GM13977 (cell line): ENCODE measurements at regions not wholly inside any gene's neighbourhood (a gene's known extent, or its start where the extent isn't known, plus 50 kb on each side); places are given as distances from the start of the nearest gene placed in this dataset.

Source experiments
- DNase-seq: peaks from one replicate; pipeline ENCODE4 v3.0.0; 2012; ENCODE audit warnings: low spot score
- in situ Hi-C: fragments of 300-500 bp; cut with MboI; formaldehyde crosslinking; loops from one replicate; pipeline ENCODE4 v1.12.0; 2022; ENCODE audit warnings: low sequenced_read_pairs, low pct_unique_long_range_greater_than_20kb, mixed read lengths, inconsistent platforms; ENCODE audit not compliant: unreplicated experiment
- TF ChIP-seq, protein P1 (sequence below): IDR thresholded peaks from 2 replicates; pipeline ENCODE4 v1.5.1; 2012; ENCODE audit warnings: mild to moderate bottlenecking, control low read depth; ENCODE audit not compliant: insufficient read depth; ENCODE audit errors: extremely low read depth, missing control alignments

DNA sequence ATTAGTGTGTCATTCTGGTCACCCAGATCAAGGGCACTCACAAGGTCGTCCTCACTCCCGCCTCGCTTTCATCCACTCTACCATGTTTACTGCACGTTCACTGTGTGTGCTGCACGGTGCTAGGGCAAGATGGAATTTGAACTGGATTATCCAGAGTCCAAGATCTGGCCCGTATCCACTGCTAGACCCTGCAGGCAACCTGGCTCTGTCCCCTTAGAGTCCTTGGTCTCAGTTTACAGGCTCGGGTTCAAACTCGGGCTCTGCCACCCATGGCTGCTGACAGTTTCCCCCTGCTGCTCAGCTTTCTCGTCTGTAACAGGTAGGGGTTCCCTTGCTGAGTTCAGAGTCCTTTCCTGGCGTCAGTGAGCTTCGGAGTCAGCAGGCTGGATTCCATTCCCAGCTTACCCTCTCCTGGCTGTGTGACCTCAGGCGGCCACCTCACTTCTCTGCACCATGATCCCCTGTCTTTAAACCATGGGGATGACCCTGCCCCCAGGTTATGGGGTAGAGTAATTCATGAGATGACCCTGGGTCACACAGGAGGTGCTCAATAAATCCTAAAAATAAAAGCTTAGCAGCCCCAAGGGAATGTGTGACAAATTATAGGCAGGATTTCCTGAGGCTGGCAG lies 79.6 kb upstream of the SLC6A6 start:
- TF ChIP-seq, protein P1, sequence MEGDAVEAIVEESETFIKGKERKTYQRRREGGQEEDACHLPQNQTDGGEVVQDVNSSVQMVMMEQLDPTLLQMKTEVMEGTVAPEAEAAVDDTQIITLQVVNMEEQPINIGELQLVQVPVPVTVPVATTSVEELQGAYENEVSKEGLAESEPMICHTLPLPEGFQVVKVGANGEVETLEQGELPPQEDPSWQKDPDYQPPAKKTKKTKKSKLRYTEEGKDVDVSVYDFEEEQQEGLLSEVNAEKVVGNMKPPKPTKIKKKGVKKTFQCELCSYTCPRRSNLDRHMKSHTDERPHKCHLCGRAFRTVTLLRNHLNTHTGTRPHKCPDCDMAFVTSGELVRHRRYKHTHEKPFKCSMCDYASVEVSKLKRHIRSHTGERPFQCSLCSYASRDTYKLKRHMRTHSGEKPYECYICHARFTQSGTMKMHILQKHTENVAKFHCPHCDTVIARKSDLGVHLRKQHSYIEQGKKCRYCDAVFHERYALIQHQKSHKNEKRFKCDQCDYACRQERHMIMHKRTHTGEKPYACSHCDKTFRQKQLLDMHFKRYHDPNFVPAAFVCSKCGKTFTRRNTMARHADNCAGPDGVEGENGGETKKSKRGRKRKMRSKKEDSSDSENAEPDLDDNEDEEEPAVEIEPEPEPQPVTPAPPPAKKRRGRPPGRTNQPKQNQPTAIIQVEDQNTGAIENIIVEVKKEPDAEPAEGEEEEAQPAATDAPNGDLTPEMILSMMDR = no peak
- in situ Hi-C loops = no loop called here
- no peak for DNase-seq

DNA sequence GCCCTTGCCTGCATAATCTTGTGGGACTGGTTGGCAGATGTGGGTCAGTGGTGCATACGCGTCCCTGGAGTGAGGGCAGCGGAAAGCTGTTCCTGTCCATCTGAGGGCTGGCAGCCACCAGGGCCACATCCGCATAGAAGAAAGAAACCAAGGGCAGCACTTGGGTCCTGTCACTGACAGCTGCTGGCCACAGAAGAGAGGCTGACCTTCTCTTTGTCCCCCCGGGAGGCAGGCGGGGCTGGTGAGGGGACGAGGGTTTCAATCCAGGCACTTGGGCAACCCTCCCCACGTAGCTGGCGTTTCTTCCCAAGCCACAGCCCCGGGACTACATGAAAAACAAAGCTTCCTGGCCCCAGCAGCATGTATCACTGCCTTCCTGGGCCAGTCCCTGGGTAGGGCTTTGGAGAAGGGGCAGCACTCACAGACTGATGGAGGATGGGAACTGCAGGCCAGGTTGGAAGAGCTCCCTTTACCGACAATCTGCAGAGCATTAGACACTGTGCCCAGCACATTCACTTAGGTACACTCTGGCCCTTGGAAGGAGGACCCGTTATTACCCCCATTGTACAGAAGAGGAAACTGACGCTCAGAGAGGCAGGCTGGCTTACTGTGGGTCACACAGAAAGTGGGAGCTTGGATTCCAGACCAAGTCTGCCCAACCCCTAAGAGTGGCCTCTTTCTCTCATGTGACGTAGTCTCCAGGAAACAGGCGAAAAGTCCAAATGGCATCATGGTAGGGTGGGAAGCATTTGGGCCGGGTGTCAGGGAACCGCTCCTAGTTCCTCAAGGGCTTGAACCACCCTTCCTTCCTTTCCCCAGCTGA lies 78.8 kb upstream of the SLC6A6 start:
- TF ChIP-seq, protein P1 = no peak
- in situ Hi-C loops = no loop called here
- DNase-seq = no peak

DNA sequence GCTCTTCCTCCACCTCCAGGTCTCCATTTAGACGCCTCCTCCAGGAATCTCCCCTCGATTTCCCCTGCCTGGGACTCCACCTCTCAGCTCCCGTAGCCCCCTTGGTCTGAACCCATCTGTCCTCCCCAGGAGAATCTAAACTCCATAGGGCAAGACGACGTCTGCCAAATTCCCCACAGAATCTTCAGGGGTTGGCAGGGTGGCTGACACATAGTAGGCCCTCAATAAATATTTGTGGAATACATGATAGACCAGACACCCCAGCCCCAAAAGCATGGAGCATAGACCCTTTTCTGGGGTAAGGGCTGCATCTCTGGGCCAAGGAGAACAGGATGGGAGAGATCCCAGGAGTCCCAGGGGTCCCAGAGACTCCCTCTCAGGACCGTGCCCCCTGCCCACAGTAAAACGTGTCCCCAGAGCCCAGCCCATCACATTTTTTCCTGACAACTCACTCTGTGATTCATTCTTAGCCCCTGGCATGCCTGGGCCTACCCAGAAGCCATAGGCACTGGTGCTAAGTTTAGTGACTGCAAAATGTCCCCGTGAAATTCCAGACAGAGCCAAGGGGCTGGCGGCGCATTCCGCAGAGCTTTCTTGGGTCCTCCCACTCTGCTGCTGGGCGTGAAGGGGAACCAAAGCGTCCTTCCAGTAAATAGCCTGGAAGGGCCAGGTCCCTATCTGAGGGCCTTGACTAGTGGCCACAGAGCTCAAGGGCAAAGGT lies 78.0 kb upstream of the SLC6A6 start:
- DNase-seq = no peak
- TF ChIP-seq, protein P1 = no peak

DNA sequence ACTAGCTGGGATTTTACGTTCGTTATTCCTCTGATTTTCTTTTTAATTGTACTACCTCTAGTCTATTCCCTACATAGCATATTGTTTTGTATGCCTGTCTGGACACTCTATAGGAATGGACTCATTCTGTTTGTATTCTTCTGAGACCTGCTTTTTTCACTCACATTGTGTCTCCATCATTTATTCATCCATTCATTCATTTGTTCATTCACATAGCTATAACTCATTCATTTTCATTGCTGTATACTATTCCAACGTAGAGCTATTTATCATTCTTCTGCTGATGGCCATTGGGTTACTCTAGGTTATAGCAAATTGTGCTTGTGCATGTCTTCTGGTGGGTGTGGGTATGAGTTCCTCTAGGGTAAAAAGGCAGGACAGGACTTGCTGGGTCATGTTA lies 74.0 kb upstream of the SLC6A6 start:
- TF ChIP-seq, protein P1 = no peak
- in situ Hi-C loops = no loop called here
- no peak for DNase-seq

More for the DNA sequence above, 78.0 kb upstream of the SLC6A6 start:
- in situ Hi-C loops = no loop called here

DNA sequence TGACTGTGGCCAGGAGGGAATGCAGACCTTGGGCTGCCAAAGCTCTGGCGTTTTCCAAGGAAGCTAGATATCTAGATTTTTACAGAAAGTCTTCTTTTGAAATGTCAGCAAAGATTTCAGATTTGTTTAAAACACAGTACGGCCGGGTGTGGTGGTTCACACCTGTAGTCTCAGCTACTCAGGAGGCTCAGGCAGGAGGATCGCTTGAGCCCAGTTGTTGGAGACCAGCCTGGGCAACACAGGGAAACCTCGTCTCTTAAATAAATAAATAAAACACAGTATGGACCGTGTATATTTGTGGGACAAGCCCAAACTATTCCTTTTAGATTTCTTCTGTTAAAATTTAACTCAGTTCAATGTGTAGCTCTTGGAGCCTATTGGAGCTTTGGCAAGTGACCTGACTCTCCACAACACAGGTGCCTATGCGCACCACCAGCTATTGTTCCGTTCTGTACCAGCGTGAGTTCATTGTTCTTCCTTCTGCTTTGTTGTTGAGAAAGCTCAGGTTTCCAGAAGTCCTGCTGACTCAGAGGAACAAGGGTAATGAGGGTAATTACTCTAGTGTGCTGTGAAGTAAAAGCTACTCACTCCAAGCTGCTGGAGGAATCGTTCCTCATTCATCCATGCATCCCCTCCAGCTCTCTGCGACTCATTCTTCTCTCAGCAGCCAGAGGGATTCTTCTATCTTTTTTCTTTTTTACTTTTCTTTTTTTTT lies 73.1 kb upstream of the SLC6A6 start:
- in situ Hi-C loops = no loop called here
- no peak for DNase-seq
- TF ChIP-seq, protein P1 = no peak

DNA sequence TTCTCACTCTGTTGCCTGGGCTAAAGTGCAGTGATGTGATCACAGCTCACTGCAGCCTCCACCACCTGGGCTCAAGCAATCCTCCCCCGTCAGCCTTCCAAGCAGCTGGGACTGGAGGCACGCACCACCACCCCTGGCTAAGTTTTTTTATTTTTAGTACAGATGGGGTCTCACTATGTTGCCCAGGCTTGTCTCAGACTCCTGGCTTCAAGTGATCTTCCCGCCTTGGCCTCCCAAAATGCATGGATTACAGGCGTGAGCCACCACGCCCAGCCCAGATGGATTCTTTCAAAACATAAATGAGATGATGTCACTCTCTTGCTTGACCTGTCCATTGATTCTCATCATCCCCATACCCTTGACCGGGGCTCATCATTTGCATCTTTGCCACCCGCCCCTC lies 72.6 kb upstream of the SLC6A6 start:
- in situ Hi-C loops = no loop called here
- no peak for DNase-seq
- TF ChIP-seq, protein P1 = no peak
